Common myeloid progenitor, CD34-positive (primary cell): ENCODE measurements at regions not wholly inside any gene's neighbourhood (a gene's known extent, or its start where the extent isn't known, plus 50 kb on each side); places are given as distances from the start of the nearest gene placed in this dataset.

Experiments
- CTCF ChIA-PET: fragments of 350-600 bp; sonication (Branson Sonifier 250); formaldehyde crosslinking; loops from one replicate; lab custom pipeline; 2021; ENCODE audit warnings: antibody characterized with exemption; lab: Charles Lee
- POLR2A ChIA-PET: fragments of 350-600 bp; sonication (Branson Sonifier 250); formaldehyde crosslinking; loops from one replicate; lab custom pipeline; 2021; ENCODE audit warnings: antibody characterized with exemption; lab: Charles Lee
- DNase-seq, 3 donors: peaks; one replicate each; pipeline versions ENCODE4 v3.0.0 to v3.0.0-alpha.2; 2013
- H3K27ac ChIP-seq, 2 experiments: 1 replicate in 1 of 2; 2 replicates in 1 of 2; pipeline ENCODE4 v1.7.0; 2013; ENCODE audit warnings: inconsistent platforms in 2 of 2, low read length in 2 of 2, mild to moderate bottlenecking in 2 of 2, low read depth in 1 of 2, moderate library complexity in 1 of 2; ENCODE audit not compliant: severe bottlenecking in 2 of 2, insufficient read depth in 1 of 2, poor library complexity in 1 of 2
- H3K27me3 ChIP-seq, 5 experiments: replicated peaks in 2 of 5; 1 replicate in 3 of 5; 2 replicates in 2 of 5; pipeline versions ENCODE4 v1.6.1 to v1.7.0; 2013; ENCODE audit warnings: low read length in 4 of 5, mild to moderate bottlenecking in 2 of 5, moderate library complexity in 2 of 5, inconsistent platforms in 1 of 5; ENCODE audit not compliant: insufficient read depth in 5 of 5, control insufficient read depth in 4 of 5
- H3K36me3 ChIP-seq, 4 experiments: 1 replicate in 2 of 4; 2 replicates in 2 of 4; pipeline versions ENCODE4 v1.6.1 to v1.7.0; 2013; ENCODE audit warnings: low read length in 3 of 4, control low read depth in 1 of 4, mild to moderate bottlenecking in 1 of 4; ENCODE audit not compliant: control insufficient read depth in 4 of 4, insufficient read depth in 4 of 4
- H3K4me1 ChIP-seq, 4 experiments: 1 replicate in 3 of 4; 2 replicates in 1 of 4; pipeline versions ENCODE4 v1.6.1 to v1.7.1; 2013; ENCODE audit warnings: low read length in 3 of 4, mild to moderate bottlenecking in 3 of 4, control low read depth in 1 of 4, inconsistent platforms in 1 of 4, moderate library complexity in 1 of 4; ENCODE audit not compliant: control insufficient read depth in 4 of 4, insufficient read depth in 4 of 4; ENCODE audit errors: control extremely low read depth in 1 of 4
- H3K4me3 ChIP-seq, 7 experiments: 1 replicate in 4 of 7; 2 replicates in 3 of 7; pipeline versions ENCODE4 v1.5.1 to v1.7.0; 2013; ENCODE audit warnings: mild to moderate bottlenecking in 7 of 7, low read length in 6 of 7, moderate library complexity in 6 of 7, inconsistent platforms in 2 of 7, low read depth in 2 of 7, control low read depth in 1 of 7; ENCODE audit not compliant: insufficient read depth in 4 of 7, control insufficient read depth in 1 of 7; ENCODE audit errors: extremely low read depth in 1 of 7
- H3K9me3 ChIP-seq, 5 experiments: 1 replicate in 4 of 5; 2 replicates in 1 of 5; pipeline versions ENCODE4 v1.6.1 to v1.7.1; 2013; ENCODE audit warnings: low read length in 4 of 5, mild to moderate bottlenecking in 2 of 5, inconsistent platforms in 1 of 5, low read depth in 1 of 5, moderate library complexity in 1 of 5; ENCODE audit not compliant: control insufficient read depth in 4 of 5, insufficient read depth in 2 of 5; ENCODE audit errors: control extremely low read depth in 1 of 5
- WGBS: methylation state at CpG from one replicate; pipeline ENCODE4 v1.1.5; 2013; ENCODE audit not compliant: insufficient coverage; 5-methylcytosine and 5-hydroxymethylcytosine counted together

- WGBS, result no CpG with 5 or more reads among the region's 3 CpGs
- CTCF ChIA-PET, result interaction anchor here (1.3 kb wide), 1 partner anchor 17 kb away, joined by 3 read pairs; no protein-coding TSS in a partner anchor
These were observed 70.3 kb downstream of the RWDD4 start for GRCh38 chr4:183588691-183589090.

GRCh38 chr4:183589461-183590099 is 69.4 kb downstream of the RWDD4 start:
- ChIA-PET POLR2A (no interaction called here), CTCF (no interaction called here)
- Histone ChIP-seq H3K9me3 (peaks cover 0 to 3% (median under 1%) of the 10 kb centered on the region in 5 experiments), H3K4me1 (no peaks in the 10 kb centered on the region), H3K36me3 (no peaks in the 10 kb centered on the region), H3K27me3 (no peaks in the 10 kb centered on the region), H3K4me3 (no peak overlapping the region), H3K27ac (no peak overlapping the region)
- WGBS, result no CpG with 5 or more reads among the region's 5 CpGs
- no peak for DNase-seq

More at GRCh38 chr4:183588691-183589090, 70.3 kb downstream of the RWDD4 start:
- H3K27ac ChIP-seq, result no peak overlapping the region
- no peak overlapping the region for H3K4me3 ChIP-seq
- no peaks in the 10 kb centered on the region for H3K36me3 ChIP-seq
- H3K27me3 ChIP-seq, result no peaks in the 10 kb centered on the region
- DNase-seq, result no peak
- H3K4me1 ChIP-seq, result no peaks in the 10 kb centered on the region
- POLR2A ChIA-PET, result no interaction called here
- H3K9me3 ChIP-seq, result peaks cover 0 to 3% (median 0%) of the 10 kb centered on the region in 5 experiments
